ENCODE measurements at regions not wholly inside any gene's neighbourhood (a gene's known extent, or its start where the extent isn't known, plus 50 kb on each side); places are given as distances from the start of the nearest gene placed in this dataset.

GRCh38 chr11:134517621-134518293 lies 105.7 kb upstream of the B3GAT1 start:
- no peak for DNase-seq (ENCODE audit: low read depth)
- no peak for TF ChIP-seq CTCF (IDR thresholded peaks at IDR 0.05; ENCODE audit: low read length, missing control alignments)
- no peak overlapping the region for H3K4me3 ChIP-seq (replicated peaks; ENCODE audit: low read depth, low read length)

- no peak overlapping the region for H3K4me3 ChIP-seq (replicated peaks; ENCODE audit: low read depth, low read length)
- no peak for TF ChIP-seq CTCF (IDR thresholded peaks at IDR 0.05; ENCODE audit: low read length, missing control alignments)
- DNase-seq (ENCODE audit: low read depth) = no peak
Observed at GRCh38 chr11:134517115-134517514, 105.1 kb upstream of the B3GAT1 start.

GRCh38 chr11:134516529-134516928 lies 104.5 kb upstream of the B3GAT1 start:
- DNase-seq (ENCODE audit: low read depth) = no peak
- TF ChIP-seq CTCF (IDR thresholded peaks at IDR 0.05; ENCODE audit: low read length, missing control alignments) = no peak
- no peak overlapping the region for H3K4me3 ChIP-seq (replicated peaks; ENCODE audit: low read depth, low read length)

- no peak overlapping the region for H3K4me3 ChIP-seq (replicated peaks; ENCODE audit: low read depth, low read length)
- DNase-seq (ENCODE audit: low read depth) = no peak
- TF ChIP-seq CTCF (IDR thresholded peaks at IDR 0.05; ENCODE audit: low read length, missing control alignments) = no peak
Observed at GRCh38 chr11:134515081-134515960, 103.3 kb upstream of the B3GAT1 start.

- no peak for DNase-seq (ENCODE audit: low read depth)
- no peak for TF ChIP-seq CTCF (IDR thresholded peaks at IDR 0.05; ENCODE audit: low read length, missing control alignments)
- no peak overlapping the region for H3K4me3 ChIP-seq (replicated peaks; ENCODE audit: low read depth, low read length)
Observed at GRCh38 chr11:134514354-134514951, 102.4 kb upstream of the B3GAT1 start.

- DNase-seq (ENCODE audit: low read depth) = no peak
- TF ChIP-seq CTCF (IDR thresholded peaks at IDR 0.05; ENCODE audit: low read length, missing control alignments) = no peak
- no peak overlapping the region for H3K4me3 ChIP-seq (replicated peaks; ENCODE audit: low read depth, low read length)
Observed at GRCh38 chr11:134513585-134514120, 101.6 kb upstream of the B3GAT1 start.

Data from fibroblast of pulmonary artery (primary cell).